Astrocyte of the spinal cord (primary cell): ENCODE measurements at regions not wholly inside any gene's neighbourhood (a gene's known extent, or its start where the extent isn't known, plus 50 kb on each side); places are given as distances from the start of the nearest gene placed in this dataset.
"Not testable (repeated sequence)": the region's sequence is repeated elsewhere in the genome, so short reads cannot be mapped to it uniquely, and the experiment has no call there.

Source experiments
- DNase-seq: peaks from one replicate; pipeline ENCODE4 v3.0.0; 2011; ENCODE audit warnings: low read depth, low spot score
- H3K4me3 ChIP-seq: 2 replicates; pipeline ENCODE4 v1.5.1; 2011; ENCODE audit warnings: low read depth, mild to moderate bottlenecking, low read length, moderate library complexity
- CTCF ChIP-seq: IDR thresholded peaks from 2 replicates; pipeline ENCODE4 v1.5.1; 2012; ENCODE audit warnings: low read depth, mild to moderate bottlenecking, low read length, inconsistent platforms
- in situ Hi-C: cut with HindIII; loops from 2 replicates; pipeline ENCODE4 v1.10.0; 2017; ENCODE audit warnings: low sequenced_read_pairs

- DNase-seq, in situ Hi-C loops, H3K4me3 ChIP-seq: not testable (repeated sequence)
Measured at GRCh38 chrX:134045372-134045771, 60.0 kb upstream of the GPC3 start.

GRCh38 chrX:134067107-134067506 is 81.7 kb upstream of the GPC3 start:
- H3K4me3 ChIP-seq, in situ Hi-C loops, DNase-seq: not testable (repeated sequence)

- H3K4me3 ChIP-seq, DNase-seq, in situ Hi-C loops: not testable (repeated sequence)
Measured at GRCh38 chrX:134071899-134072298, 86.5 kb upstream of the GPC3 start.

- TF ChIP-seq CTCF, result no peak
- H3K4me3 ChIP-seq, result no peak overlapping the region
- no peak for DNase-seq
- in situ Hi-C loops, result no loop called here
Measured at GRCh38 chrX:134073341-134073740, 87.9 kb upstream of the GPC3 start.

- H3K4me3 ChIP-seq, result no peak overlapping the region
- TF ChIP-seq CTCF, result no peak
- in situ Hi-C loops, result no loop called here
- DNase-seq, result no peak
Measured at GRCh38 chrX:134074151-134074550, 88.8 kb upstream of the GPC3 start.

GRCh38 chrX:134075894-134076718 is 90.7 kb upstream of the GPC3 start:
- no peak for DNase-seq
- in situ Hi-C loops, result no loop called here
- H3K4me3 ChIP-seq, result no peak overlapping the region
- no peak for TF ChIP-seq CTCF

- H3K4me3 ChIP-seq, result no peak overlapping the region
- in situ Hi-C loops, result no loop called here
- DNase-seq, result no peak
- no peak for TF ChIP-seq CTCF
Measured at GRCh38 chrX:134095366-134095765, 110.0 kb upstream of the GPC3 start.

GRCh38 chrX:134101636-134102035 is 116.2 kb upstream of the GPC3 start:
- no peak overlapping the region for H3K4me3 ChIP-seq
- no peak for DNase-seq
- in situ Hi-C loops, result no loop called here
- TF ChIP-seq CTCF, result no peak
